GM23338 (cell line): ENCODE measurements at regions not wholly inside any gene's neighbourhood (a gene's known extent, or its start where the extent isn't known, plus 50 kb on each side); places are given as distances from the start of the nearest gene placed in this dataset.

Source experiments
- ATAC-seq: fragments of 200-7000 bp; cut with Tn5 transposase; 3 replicates; pipeline ENCODE4 v1.9.1; 2020
- DNase-seq: peaks from one replicate; pipeline ENCODE4 v3.0.0-alpha.2; 2015; ENCODE audit warnings: low spot score
- H2AFZ ChIP-seq: fragments of 200-600 bp; sonication (generic); 2 replicates; pipeline ENCODE4 v1.8.0; 2016; ENCODE audit warnings: antibody characterized with exemption, mild to moderate bottlenecking, moderate library complexity
- H3F3A ChIP-seq: fragments of 200-600 bp; sonication (generic); replicated peaks from 2 replicates; pipeline ENCODE4 v1.8.0; 2017; ENCODE audit warnings: antibody characterized with exemption, mixed run types, low read depth
- H3K27ac ChIP-seq: fragments of 200-600 bp; sonication (generic); 2 replicates; pipeline ENCODE4 v1.6.1; 2016; ENCODE audit warnings: low read depth
- H3K27me3 ChIP-seq: fragments of 200-600 bp; sonication (generic); 2 replicates; pipeline ENCODE4 v1.8.0; 2016; ENCODE audit warnings: mild to moderate bottlenecking, mixed run types, moderate library complexity; ENCODE audit not compliant: insufficient read depth
- H3K36me3 ChIP-seq: fragments of 200-600 bp; sonication (generic); 2 replicates; pipeline ENCODE4 v1.8.0; 2016; ENCODE audit warnings: mild to moderate bottlenecking; ENCODE audit not compliant: insufficient read depth
- H3K4me1 ChIP-seq: fragments of 200-600 bp; sonication (generic); 2 replicates; pipeline ENCODE4 v1.8.0; 2016; ENCODE audit warnings: mild to moderate bottlenecking, moderate library complexity; ENCODE audit not compliant: insufficient read depth
- H3K4me2 ChIP-seq: fragments of 200-600 bp; sonication (generic); 2 replicates; pipeline ENCODE4 v1.7.1; 2017; ENCODE audit warnings: mixed run types
- H3K4me3 ChIP-seq: fragments of 200-600 bp; sonication (generic); 2 replicates; pipeline ENCODE4 v1.6.1; 2016; ENCODE audit warnings: mixed run types
- H3K79me2 ChIP-seq: fragments of 200-600 bp; sonication (generic); replicated peaks from 2 replicates; pipeline ENCODE4 v1.8.0; 2017; ENCODE audit warnings: mild to moderate bottlenecking; ENCODE audit not compliant: insufficient read depth
- H3K9me2 ChIP-seq: fragments of 200-600 bp; sonication (generic); 2 replicates; pipeline ENCODE4 v1.8.0; 2017; ENCODE audit not compliant: insufficient read depth
- H4K20me1 ChIP-seq: fragments of 200-600 bp; sonication (generic); replicated peaks from 2 replicates; pipeline ENCODE4 v1.8.0; 2017; ENCODE audit warnings: mild to moderate bottlenecking; ENCODE audit not compliant: insufficient read depth
- H3K27ac Mint-ChIP-seq: 2 replicates; pipeline ENCODE4 v1.8.0; 2020; ENCODE audit warnings: inconsistent platforms, mild to moderate bottlenecking, moderate library complexity, mixed read lengths
- H3K27me3 Mint-ChIP-seq: 3 replicates; pipeline ENCODE4 v1.8.0; 2022; ENCODE audit warnings: low read depth, mild to moderate bottlenecking, moderate library complexity, mixed read lengths, inconsistent platforms; ENCODE audit not compliant: insufficient read depth, poor library complexity
- H3K36me3 Mint-ChIP-seq: 3 replicates; pipeline ENCODE4 v1.8.0; 2021; ENCODE audit warnings: low read depth, mild to moderate bottlenecking, inconsistent platforms, moderate library complexity, mixed read lengths
- H3K4me1 Mint-ChIP-seq: 3 replicates; pipeline ENCODE4 v1.8.0; 2020; ENCODE audit warnings: mild to moderate bottlenecking, inconsistent platforms, mixed read lengths
- H3K4me3 Mint-ChIP-seq: 3 replicates; pipeline ENCODE4 v1.8.0; 2021; ENCODE audit warnings: moderate library complexity, mild to moderate bottlenecking, inconsistent platforms, mixed read lengths
- H3K9me3 Mint-ChIP-seq: 3 replicates; pipeline ENCODE4 v1.8.0; 2020; ENCODE audit warnings: moderate library complexity, mild to moderate bottlenecking, inconsistent platforms, mixed read lengths
- CREB1 ChIP-seq: fragments of 250-450 bp; sonication (Bioruptor Pico); IDR thresholded peaks from 2 replicates; pipeline ENCODE4 v1.5.0; 2020; ENCODE audit warnings: low read depth, mild to moderate bottlenecking, moderate library complexity
- CTCF ChIP-seq, 2 experiments: fragments of 200-600 bp in 1 of 2; sonication (generic) in 1 of 2; conservative IDR thresholded peaks; 2 replicates each; pipeline versions ENCODE4 v1.5.1 to v1.6.1; 2016 to 2017; ENCODE audit warnings: antibody characterized with exemption in 2 of 2, low read depth in 2 of 2, mild to moderate bottlenecking in 2 of 2, moderate library complexity in 1 of 2
- ETS1 ChIP-seq: IDR thresholded peaks from 2 replicates; pipeline ENCODE4 v1.6.1; 2016; ENCODE audit warnings: antibody characterized with exemption
- EZH2phosphoT487 ChIP-seq: fragments of 200-600 bp; sonication (generic); IDR thresholded peaks from one replicate; pipeline ENCODE4 v1.8.1; 2018; ENCODE audit warnings: antibody characterized with exemption; ENCODE audit not compliant: unreplicated experiment
- JUNB ChIP-seq: IDR thresholded peaks from one replicate; pipeline ENCODE4 v1.6.1; 2016; ENCODE audit warnings: antibody characterized with exemption; ENCODE audit not compliant: unreplicated experiment
- STAT1 ChIP-seq: IDR thresholded peaks from one replicate; pipeline ENCODE4 v1.6.1; 2016; ENCODE audit warnings: antibody characterized with exemption; ENCODE audit not compliant: unreplicated experiment
- ZNF114 ChIP-seq: fragments of 250-450 bp; sonication (Bioruptor Pico); IDR thresholded peaks from 2 replicates; pipeline ENCODE4 v1.5.0; 2020; ENCODE audit warnings: mild to moderate bottlenecking, moderate library complexity
- ZNF331 ChIP-seq: fragments of 250-450 bp; sonication (Bioruptor Pico); IDR thresholded peaks from 2 replicates; pipeline ENCODE4 v1.5.0; 2020; ENCODE audit warnings: low read depth, mild to moderate bottlenecking, moderate library complexity
- TF ChIP-seq, protein P1 (sequence below): IDR thresholded peaks from one replicate; pipeline ENCODE4 v1.6.1; 2018; ENCODE audit warnings: antibody characterized with exemption; ENCODE audit not compliant: unreplicated experiment

DNA sequence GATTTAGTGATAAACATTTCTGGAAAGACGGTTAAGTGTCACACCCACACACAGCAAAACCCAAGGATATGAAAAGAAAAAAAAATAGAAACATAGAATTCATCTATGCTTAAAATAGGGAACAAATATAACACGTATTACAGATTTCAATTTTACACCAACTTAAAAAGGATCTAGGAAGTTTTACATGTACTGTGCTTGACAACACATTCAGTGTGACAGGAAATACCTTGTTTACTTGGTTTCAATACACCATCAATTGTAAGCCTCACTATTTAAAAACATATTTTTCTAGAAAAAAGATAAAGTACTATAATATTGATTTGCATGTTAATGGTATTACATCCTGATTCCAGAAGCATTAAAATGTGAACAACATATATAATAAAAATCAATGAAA is 77.0 kb upstream of the SPRY1 start (continued):
- TF ChIP-seq ETS1, result no peak
- no peak for TF ChIP-seq ZNF114 (CRISPR knock-in tag)
- TF ChIP-seq JUNB, result no peak
- TF ChIP-seq, protein P1, sequence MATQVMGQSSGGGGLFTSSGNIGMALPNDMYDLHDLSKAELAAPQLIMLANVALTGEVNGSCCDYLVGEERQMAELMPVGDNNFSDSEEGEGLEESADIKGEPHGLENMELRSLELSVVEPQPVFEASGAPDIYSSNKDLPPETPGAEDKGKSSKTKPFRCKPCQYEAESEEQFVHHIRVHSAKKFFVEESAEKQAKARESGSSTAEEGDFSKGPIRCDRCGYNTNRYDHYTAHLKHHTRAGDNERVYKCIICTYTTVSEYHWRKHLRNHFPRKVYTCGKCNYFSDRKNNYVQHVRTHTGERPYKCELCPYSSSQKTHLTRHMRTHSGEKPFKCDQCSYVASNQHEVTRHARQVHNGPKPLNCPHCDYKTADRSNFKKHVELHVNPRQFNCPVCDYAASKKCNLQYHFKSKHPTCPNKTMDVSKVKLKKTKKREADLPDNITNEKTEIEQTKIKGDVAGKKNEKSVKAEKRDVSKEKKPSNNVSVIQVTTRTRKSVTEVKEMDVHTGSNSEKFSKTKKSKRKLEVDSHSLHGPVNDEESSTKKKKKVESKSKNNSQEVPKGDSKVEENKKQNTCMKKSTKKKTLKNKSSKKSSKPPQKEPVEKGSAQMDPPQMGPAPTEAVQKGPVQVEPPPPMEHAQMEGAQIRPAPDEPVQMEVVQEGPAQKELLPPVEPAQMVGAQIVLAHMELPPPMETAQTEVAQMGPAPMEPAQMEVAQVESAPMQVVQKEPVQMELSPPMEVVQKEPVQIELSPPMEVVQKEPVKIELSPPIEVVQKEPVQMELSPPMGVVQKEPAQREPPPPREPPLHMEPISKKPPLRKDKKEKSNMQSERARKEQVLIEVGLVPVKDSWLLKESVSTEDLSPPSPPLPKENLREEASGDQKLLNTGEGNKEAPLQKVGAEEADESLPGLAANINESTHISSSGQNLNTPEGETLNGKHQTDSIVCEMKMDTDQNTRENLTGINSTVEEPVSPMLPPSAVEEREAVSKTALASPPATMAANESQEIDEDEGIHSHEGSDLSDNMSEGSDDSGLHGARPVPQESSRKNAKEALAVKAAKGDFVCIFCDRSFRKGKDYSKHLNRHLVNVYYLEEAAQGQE, result no peak
- no peak for TF ChIP-seq CREB1 (CRISPR knock-in tag)
- no peak for TF ChIP-seq ZNF331

GRCh38 chr4:123323998-123324397 is 72.6 kb upstream of the SPRY1 start:
- ATAC-seq, result no peak
- H2AFZ ChIP-seq, result no peak overlapping the region
- H3K4me3 ChIP-seq, result no peak overlapping the region
- peaks cover 16% of the 10 kb centered on the region; the same call in 1 of the 2 replicates for H3K4me1 ChIP-seq
- H3K9me2 ChIP-seq, result no peaks in the 10 kb centered on the region
- no peak for DNase-seq
- no peaks in the 10 kb centered on the region for H3F3A ChIP-seq
- Mint-ChIP-seq H3K27me3 (no peaks in the 10 kb centered on the region), H3K4me3 (no peak overlapping the region), H3K4me1 (peaks cover 16% of the 10 kb centered on the region), H3K9me3 (peaks cover 21% of the 10 kb centered on the region), H3K27ac (no peak overlapping the region), H3K36me3 (peaks cover 29% of the 10 kb centered on the region)
- no peaks in the 10 kb centered on the region for H3K27me3 ChIP-seq
- no peak overlapping the region for H3K27ac ChIP-seq
- peaks cover 16% of the 10 kb centered on the region; the same call in 1 of the 2 replicates for H3K36me3 ChIP-seq
- H3K79me2 ChIP-seq, result no peaks in the 10 kb centered on the region
- H3K4me2 ChIP-seq, result no peak overlapping the region
- no peaks in the 10 kb centered on the region for H4K20me1 ChIP-seq
- TF ChIP-seq EZH2phosphoT487 (no peak), ETS1 (no peak), CTCF (conservative IDR thresholded peaks at IDR 0.05; ENCODE audit: low read depth in 2 of 2) (no peak), STAT1 (no peak), JUNB (no peak), ZNF114 (CRISPR knock-in tag) (no peak)
- TF ChIP-seq, protein P1, result no peak
